Raji (cell line): ENCODE measurements at regions not wholly inside any gene's neighbourhood (a gene's known extent, or its start where the extent isn't known, plus 50 kb on each side); places are given as distances from the start of the nearest gene placed in this dataset.

ENCODE experiments used
- POLR2A ChIP-seq: IDR thresholded peaks from 2 replicates; pipeline ENCODE4 v1.6.1; 2011; ENCODE audit warnings: low read depth, low read length, control low read depth; ENCODE audit not compliant: insufficient read depth

- no peak for TF ChIP-seq POLR2A
Measured at GRCh38 chr7:67407392-67408071, 410.9 kb downstream of the TYW1 start.

- no peak for TF ChIP-seq POLR2A
Measured at GRCh38 chr7:67408109-67408508, 411.5 kb downstream of the TYW1 start.

DNA sequence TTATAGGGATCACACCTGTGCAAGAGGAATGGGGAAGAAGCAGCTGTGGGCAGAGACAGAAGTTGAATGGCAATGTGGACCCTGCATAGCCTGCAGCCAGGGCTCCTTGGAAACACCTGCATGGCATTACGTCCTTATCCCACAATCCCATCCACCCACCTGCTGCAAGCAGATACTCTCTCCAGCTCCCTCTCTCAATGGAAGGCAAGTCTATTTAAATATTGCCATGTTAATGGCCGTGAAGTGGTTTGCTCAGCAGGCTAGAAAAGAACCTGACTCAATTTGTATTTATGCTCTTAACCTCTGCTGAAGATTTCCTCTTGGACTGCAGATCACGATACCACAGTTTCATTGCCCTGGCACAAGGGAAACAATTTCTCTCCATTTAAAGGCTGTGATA is 417.0 kb downstream of the TYW1 start:
- TF ChIP-seq POLR2A = no peak

DNA sequence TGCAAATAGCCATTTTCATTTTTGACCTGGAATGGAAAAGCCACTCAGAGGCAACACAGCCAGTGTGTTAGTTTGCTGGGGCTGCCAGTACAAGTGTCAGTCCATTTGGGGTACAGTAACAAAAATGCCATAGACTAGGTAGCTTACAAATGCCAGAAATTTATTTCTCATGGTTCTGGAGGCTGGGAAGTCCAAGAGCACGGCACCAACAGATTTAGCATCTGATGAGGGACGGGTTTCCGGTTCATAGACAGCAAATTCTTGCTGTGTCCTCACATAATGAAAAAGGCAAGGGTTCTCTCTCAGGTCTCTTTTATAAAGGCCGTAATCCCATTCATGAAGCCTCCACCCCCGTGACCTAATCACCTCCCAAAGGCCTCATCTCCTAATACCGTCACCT is 418.2 kb downstream of the TYW1 start:
- no peak for TF ChIP-seq POLR2A

GRCh38 chr7:67422601-67423000 is 426.0 kb downstream of the TYW1 start:
- TF ChIP-seq POLR2A = no peak

DNA sequence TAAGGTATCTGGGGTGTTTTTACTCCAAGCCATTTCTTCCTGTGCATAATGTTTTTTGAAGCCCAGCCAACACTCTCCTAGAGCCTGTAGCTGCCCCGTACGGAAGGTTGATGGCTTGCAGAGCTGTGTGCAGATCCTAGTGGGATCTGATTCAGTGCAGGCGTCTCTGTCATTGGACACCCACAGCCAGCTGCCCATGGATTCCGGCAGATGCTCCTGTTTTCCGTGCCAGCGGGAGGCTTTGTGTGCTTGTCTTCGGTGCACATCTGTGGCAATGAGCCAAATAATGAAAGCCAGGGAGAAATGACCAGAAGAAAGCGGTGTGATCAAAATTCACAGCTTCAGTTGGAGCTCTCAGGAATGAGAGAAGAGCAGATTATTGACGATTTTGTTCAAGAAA is 426.4 kb downstream of the TYW1 start:
- no peak for TF ChIP-seq POLR2A

GRCh38 chr7:67426654-67427053 is 430.0 kb downstream of the TYW1 start:
- TF ChIP-seq POLR2A = no peak

DNA sequence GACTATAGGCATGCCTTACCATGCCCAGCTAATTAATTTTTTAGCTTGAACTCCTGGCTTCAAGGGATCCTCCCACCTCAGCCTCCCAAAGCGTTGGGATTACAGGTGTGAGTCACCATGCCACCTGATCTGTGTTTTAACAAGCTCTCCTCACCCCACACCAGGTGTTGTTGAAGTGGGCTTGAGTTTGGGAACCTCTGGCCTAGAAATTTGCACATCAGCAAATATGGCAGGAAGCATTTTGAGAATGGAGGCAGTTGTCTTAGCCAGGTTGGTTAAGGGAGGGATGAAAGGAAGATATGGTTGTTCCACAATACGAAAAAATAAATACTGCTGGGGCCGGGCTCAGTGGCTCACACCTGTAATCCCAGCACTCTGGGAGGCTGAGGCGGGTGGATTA is 433.1 kb downstream of the TYW1 start:
- TF ChIP-seq POLR2A = no peak

GRCh38 chr7:67432536-67433234 is 436.1 kb downstream of the TYW1 start:
- TF ChIP-seq POLR2A = no peak

DNA sequence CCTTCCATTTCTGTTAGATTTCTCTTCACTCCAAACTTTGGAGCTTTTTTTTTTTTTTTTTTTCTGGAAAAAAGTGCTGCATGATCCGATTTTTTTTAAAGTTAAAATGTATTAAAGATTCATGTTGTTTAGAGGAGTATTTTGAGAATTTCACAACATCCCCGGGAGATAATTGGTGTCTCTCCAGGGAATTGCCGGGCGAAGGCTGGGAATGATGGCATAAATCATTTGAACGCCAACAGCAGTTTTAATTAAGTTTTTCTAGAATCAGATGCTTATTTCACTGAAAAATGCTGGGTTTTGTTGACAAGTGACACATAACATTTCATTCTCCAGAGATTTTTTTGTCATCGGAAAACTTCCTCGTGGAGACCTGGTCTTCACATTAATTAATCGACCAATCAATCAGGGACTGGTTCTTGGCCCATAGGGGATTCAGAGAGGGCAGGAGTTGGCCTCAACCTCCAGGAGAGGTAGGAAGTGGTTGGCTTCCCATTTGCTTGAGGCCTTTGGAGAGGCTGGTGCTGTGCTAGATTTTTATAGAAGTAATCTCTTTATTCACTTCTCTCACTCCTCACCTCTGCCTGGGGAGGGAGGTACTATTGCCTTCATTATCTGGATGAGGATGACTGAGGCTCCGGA is 439.4 kb downstream of the TYW1 start:
- no peak for TF ChIP-seq POLR2A

- TF ChIP-seq POLR2A = no peak
Measured at GRCh38 chr7:67438198-67438882, 441.7 kb downstream of the TYW1 start.

DNA sequence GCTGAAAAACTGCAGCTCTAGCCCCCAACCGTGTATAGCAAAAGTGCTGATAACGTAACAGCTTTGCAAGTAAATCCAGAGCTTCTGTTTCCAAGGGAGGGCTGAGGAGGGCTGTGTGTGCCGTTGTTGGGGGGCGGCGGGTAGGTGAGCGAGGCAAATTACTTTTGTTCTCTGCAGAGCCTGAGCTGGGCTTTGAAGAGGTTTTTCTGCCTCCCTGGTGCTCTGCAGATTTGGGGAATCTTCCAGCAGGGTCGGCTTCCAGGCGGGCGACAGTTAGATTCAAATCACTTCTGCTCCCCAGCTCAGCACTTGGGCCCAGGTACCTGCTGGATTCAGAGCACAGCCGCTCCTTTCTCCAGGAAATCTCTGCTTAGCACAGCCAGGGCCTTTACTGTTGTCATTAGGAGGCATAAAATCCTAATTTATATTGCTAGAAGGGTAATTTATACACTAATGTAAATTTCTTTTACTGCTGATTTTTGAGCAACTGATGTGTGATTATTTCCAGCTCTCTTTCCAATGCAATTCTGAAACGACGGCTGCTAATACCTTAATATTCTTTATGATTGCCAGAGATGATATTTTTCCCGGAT is 442.4 kb downstream of the TYW1 start:
- TF ChIP-seq POLR2A = no peak

GRCh38 chr7:67440321-67440720 is 443.7 kb downstream of the TYW1 start:
- no peak for TF ChIP-seq POLR2A

GRCh38 chr7:67445728-67446127 is 449.1 kb downstream of the TYW1 start:
- TF ChIP-seq POLR2A = no peak

GRCh38 chr7:67447297-67447696 is 450.7 kb downstream of the TYW1 start:
- TF ChIP-seq POLR2A = no peak

- no peak for TF ChIP-seq POLR2A
Measured at GRCh38 chr7:67448271-67448670, 451.6 kb downstream of the TYW1 start.

DNA sequence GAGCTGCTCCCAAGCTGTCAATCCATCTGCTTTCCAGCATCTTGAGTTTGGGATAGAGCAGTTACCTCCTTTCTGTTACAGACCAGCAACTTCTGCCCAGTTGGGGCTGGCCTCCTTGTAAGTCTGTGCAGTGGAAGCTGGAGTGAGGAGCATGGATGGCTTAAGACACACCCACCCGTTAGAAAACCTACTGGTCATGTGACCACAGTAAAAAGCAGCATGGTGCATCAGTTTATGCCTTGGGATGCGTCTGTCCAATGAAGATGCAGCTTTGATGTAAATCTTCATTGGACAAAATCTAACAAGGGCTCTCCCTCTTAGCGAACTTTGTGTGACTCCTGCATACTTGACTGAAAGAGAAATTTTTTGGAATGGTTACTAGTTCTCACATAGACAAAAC is 453.5 kb downstream of the TYW1 start:
- no peak for TF ChIP-seq POLR2A
